ENCODE measurements at regions not wholly inside any gene's neighbourhood (a gene's known extent, or its start where the extent isn't known, plus 50 kb on each side); places are given as distances from the start of the nearest gene placed in this dataset.

DNA sequence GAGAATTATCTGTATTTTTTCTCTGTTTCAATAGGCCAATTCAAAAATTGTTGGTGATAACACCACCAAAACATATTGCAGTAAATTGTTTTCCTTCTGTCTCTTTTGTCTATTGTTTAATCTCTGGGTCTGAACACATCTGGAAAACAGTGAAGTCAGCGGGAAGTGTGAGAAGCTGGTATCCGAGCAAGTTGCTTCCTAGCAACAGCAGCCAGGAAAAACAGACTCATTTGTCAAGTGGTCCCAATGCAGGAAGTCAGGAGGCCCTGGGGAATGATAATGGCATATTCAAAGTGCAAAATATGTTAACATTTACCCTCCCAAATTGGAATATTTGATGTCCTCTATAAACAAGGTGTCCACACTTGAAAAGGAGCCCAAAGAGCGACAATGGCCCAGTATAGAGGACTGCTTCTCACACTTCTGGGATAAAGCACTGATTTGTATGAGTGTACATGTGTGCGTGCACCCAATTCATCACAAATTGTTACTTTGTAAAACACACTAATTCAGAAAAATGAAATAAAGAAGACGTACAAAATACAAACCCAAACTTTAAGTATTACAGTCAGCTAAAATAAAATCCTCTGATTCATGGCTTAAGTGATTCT is 515.0 kb downstream of the TBC1D4 start:
- no peak for DNase-seq (ENCODE audit: low read depth)

DNA sequence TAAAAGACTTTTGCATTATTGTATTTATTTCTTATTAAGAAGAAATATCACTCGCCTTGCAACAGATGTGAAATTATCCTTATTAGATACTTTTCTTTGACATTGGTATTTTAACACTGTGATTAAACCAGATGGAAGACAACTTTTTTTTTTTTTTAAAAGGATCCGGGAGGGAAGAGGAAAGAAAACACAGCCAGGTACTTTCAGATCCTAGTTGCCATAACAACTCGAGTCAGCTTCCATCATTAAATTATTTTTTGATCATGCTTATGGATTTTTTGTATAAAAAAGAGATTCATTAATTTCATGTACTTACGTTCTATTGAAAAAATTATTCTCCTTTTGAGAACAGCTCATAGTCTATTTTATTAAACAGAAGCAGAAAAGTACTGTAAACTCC is 515.7 kb downstream of the TBC1D4 start:
- no peak for DNase-seq (ENCODE audit: low read depth)

DNA sequence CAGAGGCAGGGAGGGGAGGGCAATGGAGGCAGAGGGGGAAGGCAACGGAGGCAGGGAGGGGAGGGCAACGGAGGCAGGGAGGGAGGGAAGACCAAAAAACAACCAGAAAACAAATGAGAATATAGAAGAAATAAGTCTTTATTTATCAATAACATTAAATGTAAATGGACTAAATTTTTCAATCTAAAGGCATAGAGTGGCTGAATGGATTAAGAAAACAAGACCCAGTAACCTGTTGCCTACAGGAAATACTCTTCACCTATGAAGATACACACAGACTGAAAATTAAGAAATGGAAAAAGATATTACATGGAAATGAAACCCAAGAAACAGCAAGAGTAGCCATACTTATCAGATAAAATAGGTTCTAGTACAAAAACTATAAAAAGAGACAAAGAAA is 536.3 kb downstream of the TBC1D4 start:
- no peak for DNase-seq (ENCODE audit: low read depth)

DNA sequence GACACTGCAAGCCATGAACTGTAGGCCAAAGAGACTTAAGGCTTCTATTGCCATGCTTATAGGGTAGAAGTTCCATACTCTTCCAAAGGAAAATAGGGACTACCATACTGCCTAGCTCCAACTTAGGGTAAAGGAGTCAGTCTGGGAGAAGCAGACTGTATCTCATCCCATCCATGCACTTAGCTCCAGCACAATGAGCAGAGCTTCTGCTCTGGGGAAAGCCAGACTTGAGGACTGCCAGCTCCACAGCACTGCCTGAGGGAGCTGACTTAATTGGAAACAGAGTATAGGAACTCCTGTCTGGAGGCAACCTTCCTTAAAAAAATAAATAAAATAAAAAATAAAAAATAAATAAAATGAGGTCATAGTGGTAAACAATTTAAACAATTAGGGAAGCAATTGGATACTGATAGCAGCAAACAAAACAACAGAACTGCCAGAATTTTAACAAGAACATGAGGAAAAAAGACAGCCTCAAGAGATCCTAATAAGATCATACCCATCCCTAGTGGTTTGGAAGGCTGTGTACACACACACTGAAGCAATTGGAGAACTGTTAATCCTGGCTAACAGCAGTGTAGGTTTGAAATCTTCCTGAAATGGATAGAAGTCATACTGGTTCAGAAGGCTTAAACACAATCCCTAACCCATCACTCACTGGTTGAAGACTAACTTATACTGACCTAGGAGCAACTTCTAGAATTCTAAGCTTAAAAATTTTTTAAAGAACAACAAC is 550.1 kb downstream of the TBC1D4 start:
- no peak for DNase-seq (ENCODE audit: low read depth)

DNA sequence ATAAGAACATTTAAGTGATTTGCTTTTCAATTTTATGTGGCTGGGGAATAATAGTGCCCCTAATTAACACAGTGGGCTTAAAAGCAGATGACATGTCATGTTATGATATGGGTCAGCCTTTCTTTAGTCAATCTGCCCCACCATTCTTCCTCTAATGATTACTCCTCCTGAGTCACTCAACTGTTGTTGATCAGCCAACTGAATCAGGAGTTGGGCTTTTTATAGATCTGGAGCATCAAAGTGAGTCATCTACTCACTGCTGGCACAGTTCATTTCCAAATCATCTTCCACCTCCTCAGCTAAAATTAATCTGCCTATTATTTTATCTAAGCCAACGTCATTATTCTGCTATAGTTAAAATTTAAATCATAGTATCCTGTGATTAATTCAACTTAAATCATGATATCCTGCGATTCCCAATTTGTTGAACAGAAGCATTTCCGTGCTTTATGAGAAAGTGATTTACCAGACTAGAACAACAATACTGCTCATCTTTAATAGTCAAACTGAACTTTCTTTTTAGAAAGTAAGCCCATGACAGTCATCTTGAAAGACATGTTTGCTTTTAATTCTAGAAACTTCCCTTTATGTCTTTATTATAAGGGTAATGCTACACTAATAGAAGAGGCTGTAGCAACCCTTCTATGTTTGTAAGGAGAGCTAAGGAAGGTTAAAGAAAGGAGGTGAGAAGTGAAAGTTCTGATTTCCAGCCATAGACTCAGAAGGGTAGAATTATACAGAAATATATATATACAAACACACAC is 551.4 kb downstream of the TBC1D4 start:
- DNase-seq (ENCODE audit: low read depth) = no peak

DNA sequence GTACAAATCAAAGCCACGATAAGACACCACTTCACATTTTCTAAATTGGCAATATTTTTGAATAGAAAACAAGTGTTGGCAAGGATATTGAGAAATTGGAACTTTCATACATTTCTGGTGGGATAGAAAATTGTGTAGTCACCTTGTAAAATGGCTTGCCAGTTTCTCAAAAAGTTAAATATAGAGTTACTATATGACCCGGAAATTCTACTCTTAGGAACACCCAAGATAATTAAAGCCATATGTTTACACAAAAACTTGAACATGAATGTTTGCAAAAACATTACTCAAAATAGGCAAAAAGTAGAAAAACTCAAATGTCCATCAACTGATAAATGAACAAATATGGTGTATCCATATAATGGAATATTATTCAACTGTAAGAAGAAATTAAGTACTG is 552.5 kb downstream of the TBC1D4 start:
- no peak for DNase-seq (ENCODE audit: low read depth)

DNA sequence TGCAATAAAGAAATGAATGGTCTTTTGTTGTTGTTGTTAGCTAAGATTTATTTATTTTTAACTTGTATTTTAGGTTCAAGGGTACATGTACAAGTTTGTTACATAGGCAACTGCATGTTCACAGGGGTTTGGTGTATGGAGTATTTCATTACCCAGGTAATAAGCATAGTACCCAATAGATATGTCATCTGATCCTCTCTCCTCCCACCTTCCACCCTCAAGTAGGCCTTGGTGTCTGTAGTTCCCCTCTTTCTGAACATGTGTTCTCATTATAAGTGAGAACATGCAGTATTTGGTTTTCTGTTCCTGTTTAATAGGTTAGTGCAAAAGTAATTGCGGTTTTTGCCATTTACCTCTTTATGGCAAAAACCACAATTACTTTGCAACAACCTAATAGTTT is 554.1 kb downstream of the TBC1D4 start:
- no peak for DNase-seq (ENCODE audit: low read depth)

DNA sequence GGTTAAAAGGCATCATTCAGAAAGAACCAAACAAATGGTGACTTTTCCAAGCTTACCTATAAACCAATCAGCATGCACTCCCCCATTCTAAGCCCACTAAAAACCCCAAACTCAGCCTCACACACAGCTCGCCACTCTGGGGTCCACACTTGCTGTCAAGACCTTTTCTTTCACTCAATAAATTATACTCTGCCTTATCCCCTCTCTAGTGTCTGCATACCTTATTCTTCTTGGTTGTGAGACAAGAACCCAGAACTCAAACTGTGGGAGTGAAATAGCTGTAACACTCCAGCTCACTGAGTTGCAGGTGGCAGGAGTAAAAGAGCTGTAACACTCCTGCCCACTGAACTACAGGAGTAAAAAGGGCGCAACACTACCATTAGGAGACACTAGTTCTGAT is 559.0 kb downstream of the TBC1D4 start:
- no peak for DNase-seq (ENCODE audit: low read depth)

DNA sequence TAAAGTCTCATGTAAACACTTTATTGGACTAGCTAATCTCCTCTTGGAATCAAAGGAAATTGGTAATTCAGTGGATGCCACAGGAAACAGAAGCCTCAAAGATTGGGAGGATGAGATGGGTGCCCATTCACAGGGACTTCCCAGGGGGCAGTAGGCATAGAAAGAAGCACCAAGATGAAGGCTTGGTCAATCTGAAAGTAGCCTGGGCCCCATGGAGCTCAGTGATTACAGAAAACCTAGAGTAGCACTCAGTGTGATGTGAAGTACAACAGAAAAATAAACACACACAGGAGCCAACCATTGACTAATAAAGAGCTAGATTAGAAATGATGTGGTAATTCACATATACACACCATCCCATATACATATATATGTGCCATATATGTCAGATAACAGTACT is 560.6 kb downstream of the TBC1D4 start:
- no peak for DNase-seq (ENCODE audit: low read depth)

DNA sequence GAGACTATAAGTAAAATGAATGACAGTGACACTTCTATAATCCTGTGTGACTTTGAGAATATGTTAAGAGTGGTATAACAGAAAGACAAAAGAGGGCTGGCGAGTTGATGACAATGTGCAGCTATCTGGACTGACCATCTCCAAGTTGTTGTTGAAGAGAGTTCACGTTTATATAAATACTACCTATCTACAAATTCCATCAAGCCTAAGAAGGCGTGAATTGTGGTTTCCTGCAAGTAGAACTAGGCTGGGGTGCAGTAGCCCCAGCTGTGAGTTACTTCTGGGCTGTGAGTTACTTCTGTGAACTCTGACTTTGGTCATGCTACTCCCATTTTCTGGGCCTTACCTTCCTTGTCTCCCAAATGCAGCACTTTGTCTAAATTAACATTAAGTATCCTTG is 561.0 kb downstream of the TBC1D4 start:
- DNase-seq (ENCODE audit: low read depth) = no peak

DNA sequence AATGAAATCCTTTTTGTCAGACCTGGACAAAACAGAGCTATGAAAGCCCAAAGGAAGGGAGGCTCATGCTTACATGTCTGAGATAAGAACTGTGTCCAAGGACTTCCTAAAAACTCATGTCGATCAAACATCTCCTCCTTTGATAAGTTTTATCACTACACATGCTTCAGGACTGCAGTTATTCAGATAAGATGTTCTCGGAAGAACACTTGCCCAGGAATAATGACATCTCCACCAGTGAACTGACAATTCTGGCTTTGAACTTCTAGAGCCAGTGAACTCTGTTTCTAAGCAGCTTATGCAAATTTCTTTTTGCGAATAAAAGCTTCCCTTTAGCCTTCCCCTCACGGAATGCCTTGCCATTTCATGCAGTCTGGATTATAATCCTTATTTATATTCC is 561.6 kb downstream of the TBC1D4 start:
- no peak for DNase-seq (ENCODE audit: low read depth)

DNA sequence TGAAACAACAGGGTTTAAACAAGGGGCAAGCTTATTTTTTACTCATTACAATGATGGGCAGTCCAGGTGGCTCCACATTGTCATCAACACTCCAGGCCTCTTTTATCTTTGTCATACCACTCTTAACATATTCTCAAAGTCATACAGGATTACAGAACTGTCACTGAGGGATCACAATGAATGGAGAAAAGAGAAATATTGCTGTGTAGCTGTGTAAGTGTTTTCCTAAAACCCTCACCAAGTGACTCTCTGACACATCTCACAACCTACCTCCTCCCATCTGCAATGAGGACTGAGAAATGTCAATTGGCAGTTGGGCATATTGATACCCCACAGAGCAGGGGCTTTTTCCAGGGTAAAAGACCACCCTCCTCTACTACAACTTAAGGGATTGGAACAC is 562.1 kb downstream of the TBC1D4 start:
- no peak for DNase-seq (ENCODE audit: low read depth)

DNA sequence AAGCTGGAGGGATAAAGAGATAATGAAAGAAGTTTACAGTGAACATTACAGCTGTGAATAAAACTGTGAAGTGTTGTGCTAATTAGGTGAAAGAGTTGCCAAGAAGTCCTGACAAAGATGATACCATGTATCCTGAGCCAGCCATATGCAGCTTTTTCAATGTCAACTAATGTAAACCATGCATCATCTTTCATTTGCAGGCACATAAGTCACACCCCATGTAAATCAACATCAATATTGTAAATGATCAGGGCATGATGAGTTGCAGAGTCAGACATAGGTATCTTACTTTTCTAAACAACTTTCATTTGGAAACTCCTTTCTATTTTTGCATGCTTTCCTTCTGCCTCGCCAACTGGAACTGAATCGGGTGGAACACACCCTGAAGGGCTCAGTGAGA is 569.1 kb downstream of the TBC1D4 start:
- DNase-seq (ENCODE audit: low read depth) = no peak

DNA sequence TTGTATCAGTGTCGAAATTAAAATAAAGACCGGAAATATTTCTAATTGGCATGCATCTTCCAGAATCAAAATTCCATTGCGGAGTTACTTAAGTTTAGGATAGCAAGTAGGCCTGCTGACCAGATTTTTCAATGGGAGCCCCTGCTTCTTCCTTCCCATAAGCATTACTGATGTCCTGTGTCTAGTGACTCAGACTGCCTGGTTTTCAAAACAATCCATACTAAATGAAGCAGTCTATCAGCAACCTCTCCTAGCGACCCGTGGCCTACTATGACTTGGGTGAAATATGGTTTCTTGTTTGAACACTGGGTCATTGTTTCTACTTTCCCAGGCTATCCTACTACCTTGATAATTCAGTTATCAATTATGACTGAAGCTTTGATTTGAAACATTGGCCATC is 571.6 kb downstream of the TBC1D4 start:
- no peak for DNase-seq (ENCODE audit: low read depth)

DNA sequence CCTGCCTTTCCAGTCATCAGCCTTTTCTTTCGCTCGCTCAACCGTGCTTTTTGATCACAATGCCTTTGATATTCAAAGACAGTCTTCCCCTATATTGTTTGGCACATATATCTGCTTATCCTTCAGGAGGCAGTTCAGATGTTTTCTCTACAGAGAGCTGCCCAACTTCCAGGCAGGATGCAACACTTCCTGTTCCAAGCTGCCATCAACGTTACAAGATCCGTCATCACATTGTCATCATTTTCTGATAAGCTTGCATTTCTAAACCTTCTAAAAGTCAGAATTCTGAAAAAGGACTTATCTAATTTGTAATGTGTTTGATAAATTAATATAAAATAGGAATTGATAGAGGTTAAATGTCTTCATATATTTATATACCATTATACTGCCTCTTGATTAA is 574.2 kb downstream of the TBC1D4 start:
- no peak for DNase-seq (ENCODE audit: low read depth)

DNA sequence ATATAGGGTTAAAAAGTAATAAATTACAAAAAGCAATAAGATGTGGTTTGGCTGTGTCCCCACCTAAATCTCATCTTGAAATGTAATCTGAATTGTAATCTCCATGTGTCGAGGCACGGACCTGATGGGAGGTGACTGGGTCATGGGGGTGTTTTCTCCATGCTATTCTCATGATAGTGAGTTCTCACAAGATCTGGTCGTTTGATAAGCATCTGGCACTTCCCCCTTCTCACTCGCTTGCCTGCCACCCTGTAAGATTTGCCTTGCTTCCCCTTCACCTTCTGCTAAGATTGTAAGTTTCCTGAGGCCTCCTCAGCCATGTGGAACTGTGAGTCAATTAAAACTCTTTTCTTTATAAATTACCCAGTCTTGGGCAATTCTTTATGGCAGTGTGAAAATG is 577.4 kb downstream of the TBC1D4 start:
- no peak for DNase-seq (ENCODE audit: low read depth)

DNA sequence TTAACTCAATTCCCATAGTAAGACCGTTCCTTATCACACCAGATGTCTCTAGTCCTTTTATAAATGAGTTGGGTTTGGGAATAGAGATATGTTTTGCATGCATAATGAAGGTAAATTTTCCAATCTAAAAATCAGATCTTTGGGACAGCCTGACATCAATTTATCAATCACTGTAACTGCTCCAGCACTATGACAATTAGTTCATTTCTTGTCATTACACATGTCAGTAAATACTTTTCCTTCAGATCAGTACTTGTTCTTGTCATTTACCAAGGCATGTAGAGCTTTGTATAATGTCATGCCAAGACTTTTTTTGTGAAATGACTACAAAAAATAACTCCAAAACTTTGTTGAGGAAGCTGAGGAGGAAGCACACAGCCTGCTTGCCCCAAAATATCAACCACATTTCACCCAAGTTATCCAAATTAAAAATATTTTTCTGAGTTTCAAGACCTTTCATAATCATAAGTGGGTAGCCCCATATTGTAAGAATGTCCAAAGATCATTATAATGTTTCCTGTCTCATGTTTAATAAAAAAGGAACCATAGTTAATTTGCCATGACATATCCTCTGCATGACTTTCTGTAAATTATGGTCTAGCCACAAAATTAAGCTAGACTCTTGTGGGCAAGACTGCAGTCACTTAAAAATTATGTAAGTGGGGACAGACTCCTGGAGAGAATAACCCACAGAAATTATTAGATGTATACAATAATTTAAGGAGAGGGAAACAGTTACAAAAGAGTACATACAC is 586.8 kb downstream of the TBC1D4 start:
- DNase-seq (ENCODE audit: low read depth) = no peak

DNA sequence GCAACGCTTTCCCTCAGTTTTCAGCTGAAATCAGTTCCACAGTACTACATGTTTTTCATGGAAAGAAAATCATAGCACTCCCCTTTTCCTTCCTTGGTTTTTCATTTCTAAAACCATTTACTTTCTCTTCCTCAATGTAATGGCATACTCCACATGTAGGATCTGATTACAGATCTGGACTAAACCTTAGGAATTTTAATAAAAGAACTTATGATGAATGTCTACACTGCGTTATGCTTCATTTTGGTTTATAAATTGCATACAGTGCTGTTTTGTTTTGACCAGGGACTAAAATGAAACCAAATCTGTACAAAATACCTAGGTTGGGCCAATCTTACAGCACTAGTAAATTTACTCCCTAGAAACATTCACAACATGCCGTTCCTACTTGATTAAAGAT is 589.9 kb downstream of the TBC1D4 start:
- DNase-seq (ENCODE audit: low read depth) = no peak

DNA sequence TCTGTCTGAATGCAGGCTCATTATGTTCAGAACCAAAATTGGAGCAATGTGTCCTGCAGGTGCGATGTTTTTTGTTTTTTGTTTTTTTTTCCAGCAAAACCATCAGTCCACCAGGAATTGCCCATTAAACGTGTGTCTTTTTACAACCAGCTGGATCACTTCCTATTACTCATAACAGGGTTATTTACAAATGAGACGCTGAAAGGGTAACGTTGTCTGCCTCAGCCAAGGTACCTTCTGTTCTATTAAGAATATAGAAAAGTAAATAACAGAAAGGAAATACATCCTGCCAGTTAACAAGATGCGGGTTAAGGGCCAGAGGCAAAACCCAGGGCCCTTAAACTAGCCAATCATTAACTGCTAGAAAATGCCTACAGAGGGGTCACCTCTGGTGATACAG is 590.4 kb downstream of the TBC1D4 start:
- DNase-seq (ENCODE audit: low read depth) = no peak

DNA sequence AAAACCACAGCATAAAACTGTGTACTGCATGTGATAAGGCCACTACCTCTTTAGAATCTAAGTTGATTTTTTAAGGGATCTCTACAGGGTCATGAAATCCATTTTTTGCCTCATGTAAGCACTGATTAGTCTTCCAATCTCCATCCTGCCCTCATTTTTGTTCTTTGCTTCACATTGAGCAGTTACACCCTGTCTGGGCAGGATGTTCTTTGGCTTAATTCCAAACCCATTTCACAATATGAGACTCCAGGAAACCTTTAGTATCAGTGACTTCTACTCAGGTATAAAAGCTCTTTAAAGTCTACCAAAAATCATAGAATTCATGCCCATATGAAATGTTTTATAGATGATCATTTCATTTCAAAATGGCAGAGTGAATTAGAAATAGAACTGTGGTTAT is 592.6 kb downstream of the TBC1D4 start:
- no peak for DNase-seq (ENCODE audit: low read depth)

DNA sequence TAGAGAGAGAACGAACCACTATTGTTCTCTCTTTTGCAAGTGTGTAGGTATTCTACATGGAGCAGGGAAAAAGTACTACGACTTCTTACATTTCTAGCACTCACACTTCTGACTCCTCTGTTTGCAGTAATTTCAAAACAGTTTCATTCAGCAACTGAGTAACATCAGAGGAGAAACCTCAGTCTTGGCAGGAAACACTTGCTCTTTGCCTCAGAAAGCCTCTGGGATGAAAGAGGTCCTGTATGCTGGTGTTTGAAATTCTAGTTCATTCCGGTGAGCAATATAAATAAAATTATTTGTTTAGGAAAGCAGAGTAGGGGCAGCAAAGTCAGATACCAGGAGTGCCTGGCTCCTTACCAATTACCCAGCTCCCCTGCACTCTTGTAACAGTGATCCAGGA is 595.5 kb downstream of the TBC1D4 start:
- DNase-seq (ENCODE audit: low read depth) = no peak

DNA sequence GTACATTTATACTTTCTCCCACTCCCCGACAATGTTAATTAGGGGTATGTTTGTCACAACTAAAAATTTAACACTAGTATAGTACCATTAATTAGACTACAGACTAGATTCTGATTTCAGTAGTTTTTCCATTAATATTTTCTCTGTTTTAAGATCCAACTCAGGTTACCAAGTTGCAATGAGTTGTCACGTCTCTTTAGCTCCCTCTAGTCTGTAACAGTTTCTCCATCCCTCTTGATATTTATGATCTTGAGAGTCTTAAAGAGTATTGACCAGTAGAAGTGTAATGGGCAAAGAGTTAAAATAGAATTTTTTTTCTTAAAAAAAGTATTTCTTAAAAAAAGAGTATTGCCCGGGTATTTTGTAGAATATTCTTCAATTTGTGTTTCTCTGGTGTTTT is 598.1 kb downstream of the TBC1D4 start:
- no peak for DNase-seq (ENCODE audit: low read depth)
